GM23338 (cell line): ENCODE measurements at regions not wholly inside any gene's neighbourhood (a gene's known extent, or its start where the extent isn't known, plus 50 kb on each side); places are given as distances from the start of the nearest gene placed in this dataset.

Experiments
- ATAC-seq: fragments of 200-7000 bp; cut with Tn5 transposase; 3 replicates; pipeline ENCODE4 v1.9.1; 2020
- DNase-seq: peaks from one replicate; pipeline ENCODE4 v3.0.0-alpha.2; 2015; ENCODE audit warnings: low spot score
- H2AFZ ChIP-seq: fragments of 200-600 bp; sonication (generic); 2 replicates; pipeline ENCODE4 v1.8.0; 2016; ENCODE audit warnings: antibody characterized with exemption, mild to moderate bottlenecking, moderate library complexity
- H3F3A ChIP-seq: fragments of 200-600 bp; sonication (generic); replicated peaks from 2 replicates; pipeline ENCODE4 v1.8.0; 2017; ENCODE audit warnings: antibody characterized with exemption, mixed run types, low read depth
- H3K27ac ChIP-seq: fragments of 200-600 bp; sonication (generic); 2 replicates; pipeline ENCODE4 v1.6.1; 2016; ENCODE audit warnings: low read depth
- H3K27me3 ChIP-seq: fragments of 200-600 bp; sonication (generic); 2 replicates; pipeline ENCODE4 v1.8.0; 2016; ENCODE audit warnings: mild to moderate bottlenecking, mixed run types, moderate library complexity; ENCODE audit not compliant: insufficient read depth
- H3K36me3 ChIP-seq: fragments of 200-600 bp; sonication (generic); 2 replicates; pipeline ENCODE4 v1.8.0; 2016; ENCODE audit warnings: mild to moderate bottlenecking; ENCODE audit not compliant: insufficient read depth
- H3K4me1 ChIP-seq: fragments of 200-600 bp; sonication (generic); 2 replicates; pipeline ENCODE4 v1.8.0; 2016; ENCODE audit warnings: mild to moderate bottlenecking, moderate library complexity; ENCODE audit not compliant: insufficient read depth
- H3K4me2 ChIP-seq: fragments of 200-600 bp; sonication (generic); 2 replicates; pipeline ENCODE4 v1.7.1; 2017; ENCODE audit warnings: mixed run types
- H3K4me3 ChIP-seq: fragments of 200-600 bp; sonication (generic); 2 replicates; pipeline ENCODE4 v1.6.1; 2016; ENCODE audit warnings: mixed run types
- H3K79me2 ChIP-seq: fragments of 200-600 bp; sonication (generic); replicated peaks from 2 replicates; pipeline ENCODE4 v1.8.0; 2017; ENCODE audit warnings: mild to moderate bottlenecking; ENCODE audit not compliant: insufficient read depth
- H3K9me2 ChIP-seq: fragments of 200-600 bp; sonication (generic); 2 replicates; pipeline ENCODE4 v1.8.0; 2017; ENCODE audit not compliant: insufficient read depth
- H4K20me1 ChIP-seq: fragments of 200-600 bp; sonication (generic); replicated peaks from 2 replicates; pipeline ENCODE4 v1.8.0; 2017; ENCODE audit warnings: mild to moderate bottlenecking; ENCODE audit not compliant: insufficient read depth
- H3K27ac Mint-ChIP-seq: 2 replicates; pipeline ENCODE4 v1.8.0; 2020; ENCODE audit warnings: inconsistent platforms, mild to moderate bottlenecking, moderate library complexity, mixed read lengths
- H3K27me3 Mint-ChIP-seq: 3 replicates; pipeline ENCODE4 v1.8.0; 2022; ENCODE audit warnings: low read depth, mild to moderate bottlenecking, moderate library complexity, mixed read lengths, inconsistent platforms; ENCODE audit not compliant: insufficient read depth, poor library complexity
- H3K36me3 Mint-ChIP-seq: 3 replicates; pipeline ENCODE4 v1.8.0; 2021; ENCODE audit warnings: low read depth, mild to moderate bottlenecking, inconsistent platforms, moderate library complexity, mixed read lengths
- H3K4me1 Mint-ChIP-seq: 3 replicates; pipeline ENCODE4 v1.8.0; 2020; ENCODE audit warnings: mild to moderate bottlenecking, inconsistent platforms, mixed read lengths
- H3K4me3 Mint-ChIP-seq: 3 replicates; pipeline ENCODE4 v1.8.0; 2021; ENCODE audit warnings: moderate library complexity, mild to moderate bottlenecking, inconsistent platforms, mixed read lengths
- H3K9me3 Mint-ChIP-seq: 3 replicates; pipeline ENCODE4 v1.8.0; 2020; ENCODE audit warnings: moderate library complexity, mild to moderate bottlenecking, inconsistent platforms, mixed read lengths
- CREB1 ChIP-seq: fragments of 250-450 bp; sonication (Bioruptor Pico); IDR thresholded peaks from 2 replicates; pipeline ENCODE4 v1.5.0; 2020; ENCODE audit warnings: low read depth, mild to moderate bottlenecking, moderate library complexity
- EZH2 ChIP-seq: fragments of 200-600 bp; sonication (generic); IDR thresholded peaks from one replicate; pipeline ENCODE4 v1.8.0; 2017; ENCODE audit warnings: antibody characterized with exemption, mild to moderate bottlenecking, low read depth; ENCODE audit not compliant: unreplicated experiment
- EZH2phosphoT487 ChIP-seq: fragments of 200-600 bp; sonication (generic); IDR thresholded peaks from one replicate; pipeline ENCODE4 v1.8.1; 2018; ENCODE audit warnings: antibody characterized with exemption; ENCODE audit not compliant: unreplicated experiment
- JUNB ChIP-seq: IDR thresholded peaks from one replicate; pipeline ENCODE4 v1.6.1; 2016; ENCODE audit warnings: antibody characterized with exemption; ENCODE audit not compliant: unreplicated experiment
- NANOG ChIP-seq: IDR thresholded peaks from 2 replicates; pipeline ENCODE4 v1.6.1; 2016; ENCODE audit warnings: antibody characterized with exemption, borderline replicate concordance
- POLR2AphosphoS5 ChIP-seq: IDR thresholded peaks from 2 replicates; pipeline ENCODE4 v1.6.1; 2016; ENCODE audit warnings: antibody characterized with exemption, low read depth
- STAT1 ChIP-seq: IDR thresholded peaks from one replicate; pipeline ENCODE4 v1.6.1; 2016; ENCODE audit warnings: antibody characterized with exemption; ENCODE audit not compliant: unreplicated experiment
- ZNF114 ChIP-seq: fragments of 250-450 bp; sonication (Bioruptor Pico); IDR thresholded peaks from 2 replicates; pipeline ENCODE4 v1.5.0; 2020; ENCODE audit warnings: mild to moderate bottlenecking, moderate library complexity
- ZNF331 ChIP-seq: fragments of 250-450 bp; sonication (Bioruptor Pico); IDR thresholded peaks from 2 replicates; pipeline ENCODE4 v1.5.0; 2020; ENCODE audit warnings: low read depth, mild to moderate bottlenecking, moderate library complexity
- TF ChIP-seq, protein P1 (sequence below), 2 experiments: fragments of 200-600 bp in 1 of 2; sonication (generic) in 1 of 2; conservative IDR thresholded peaks; 2 replicates each; pipeline versions ENCODE4 v1.5.1 to v1.6.1; 2016 to 2017; ENCODE audit warnings: antibody characterized with exemption in 2 of 2, low read depth in 2 of 2, mild to moderate bottlenecking in 2 of 2, moderate library complexity in 1 of 2
- TF ChIP-seq, protein P2 (sequence below): IDR thresholded peaks from one replicate; pipeline ENCODE4 v1.6.1; 2018; ENCODE audit warnings: antibody characterized with exemption; ENCODE audit not compliant: unreplicated experiment
- TF ChIP-seq, protein P3 (sequence below): IDR thresholded peaks from 2 replicates; pipeline ENCODE4 v1.6.1; 2016; ENCODE audit warnings: antibody characterized with exemption
- TF ChIP-seq, protein P4 (sequence below): fragments of 250-450 bp; sonication (Bioruptor Pico); IDR thresholded peaks from 2 replicates; pipeline ENCODE4 v1.5.0; 2020; ENCODE audit warnings: mild to moderate bottlenecking, moderate library complexity

DNA sequence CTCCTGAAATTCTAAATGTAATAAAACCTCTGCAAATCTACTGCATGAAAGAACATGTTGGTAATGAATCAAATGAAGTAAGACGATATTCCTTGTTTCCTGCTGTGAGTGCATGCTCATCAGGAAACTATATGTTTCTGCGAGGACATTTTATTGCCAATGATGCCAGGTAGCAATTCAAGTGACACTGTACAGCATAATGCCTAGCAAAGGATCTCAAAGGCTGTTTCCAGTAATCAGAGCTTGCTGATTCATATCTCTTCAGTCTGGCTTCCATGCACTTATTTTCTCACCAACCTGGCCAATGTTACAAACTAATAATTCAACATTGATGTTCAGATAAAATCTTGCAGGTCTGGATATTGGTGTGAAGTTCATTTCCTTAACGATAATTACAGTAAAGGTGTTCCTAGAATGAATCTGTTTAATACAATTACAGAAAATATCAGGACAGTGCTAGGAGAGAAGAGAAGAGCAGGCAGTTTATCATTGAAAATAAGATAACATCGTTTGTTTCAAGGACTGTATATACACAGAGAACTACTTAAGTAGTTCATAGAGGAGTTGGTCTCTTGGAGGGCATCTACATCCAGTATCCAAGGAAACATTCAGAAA lies 568.5 kb upstream of the SOX11 start:
- Mint-ChIP-seq H3K27me3 (no peaks in the 10 kb centered on the region), H3K9me3 (peaks cover 65% of the 10 kb centered on the region), H3K4me3 (no peak overlapping the region), H3K4me1 (peaks cover 4% of the 10 kb centered on the region; the same call in 2 of the 3 replicates), H3K27ac (no peak overlapping the region), H3K36me3 (no peaks in the 10 kb centered on the region)
- Histone ChIP-seq H3K4me1 (peaks cover 6% of the 10 kb centered on the region), H3K27ac (no peak overlapping the region), H3K27me3 (no peaks in the 10 kb centered on the region), H3K4me3 (no peak overlapping the region), H2AFZ (no peak overlapping the region), H3K9me2 (no peaks in the 10 kb centered on the region), H3K4me2 (no peak overlapping the region), H3F3A (no peaks in the 10 kb centered on the region), H3K79me2 (no peaks in the 10 kb centered on the region), H3K36me3 (no peaks in the 10 kb centered on the region), H4K20me1 (no peaks in the 10 kb centered on the region)
- TF ChIP-seq, protein P1, sequence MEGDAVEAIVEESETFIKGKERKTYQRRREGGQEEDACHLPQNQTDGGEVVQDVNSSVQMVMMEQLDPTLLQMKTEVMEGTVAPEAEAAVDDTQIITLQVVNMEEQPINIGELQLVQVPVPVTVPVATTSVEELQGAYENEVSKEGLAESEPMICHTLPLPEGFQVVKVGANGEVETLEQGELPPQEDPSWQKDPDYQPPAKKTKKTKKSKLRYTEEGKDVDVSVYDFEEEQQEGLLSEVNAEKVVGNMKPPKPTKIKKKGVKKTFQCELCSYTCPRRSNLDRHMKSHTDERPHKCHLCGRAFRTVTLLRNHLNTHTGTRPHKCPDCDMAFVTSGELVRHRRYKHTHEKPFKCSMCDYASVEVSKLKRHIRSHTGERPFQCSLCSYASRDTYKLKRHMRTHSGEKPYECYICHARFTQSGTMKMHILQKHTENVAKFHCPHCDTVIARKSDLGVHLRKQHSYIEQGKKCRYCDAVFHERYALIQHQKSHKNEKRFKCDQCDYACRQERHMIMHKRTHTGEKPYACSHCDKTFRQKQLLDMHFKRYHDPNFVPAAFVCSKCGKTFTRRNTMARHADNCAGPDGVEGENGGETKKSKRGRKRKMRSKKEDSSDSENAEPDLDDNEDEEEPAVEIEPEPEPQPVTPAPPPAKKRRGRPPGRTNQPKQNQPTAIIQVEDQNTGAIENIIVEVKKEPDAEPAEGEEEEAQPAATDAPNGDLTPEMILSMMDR (conservative IDR thresholded peaks at IDR 0.05; ENCODE audit: low read depth in 2 of 2) = no peak
- TF ChIP-seq, protein P2, sequence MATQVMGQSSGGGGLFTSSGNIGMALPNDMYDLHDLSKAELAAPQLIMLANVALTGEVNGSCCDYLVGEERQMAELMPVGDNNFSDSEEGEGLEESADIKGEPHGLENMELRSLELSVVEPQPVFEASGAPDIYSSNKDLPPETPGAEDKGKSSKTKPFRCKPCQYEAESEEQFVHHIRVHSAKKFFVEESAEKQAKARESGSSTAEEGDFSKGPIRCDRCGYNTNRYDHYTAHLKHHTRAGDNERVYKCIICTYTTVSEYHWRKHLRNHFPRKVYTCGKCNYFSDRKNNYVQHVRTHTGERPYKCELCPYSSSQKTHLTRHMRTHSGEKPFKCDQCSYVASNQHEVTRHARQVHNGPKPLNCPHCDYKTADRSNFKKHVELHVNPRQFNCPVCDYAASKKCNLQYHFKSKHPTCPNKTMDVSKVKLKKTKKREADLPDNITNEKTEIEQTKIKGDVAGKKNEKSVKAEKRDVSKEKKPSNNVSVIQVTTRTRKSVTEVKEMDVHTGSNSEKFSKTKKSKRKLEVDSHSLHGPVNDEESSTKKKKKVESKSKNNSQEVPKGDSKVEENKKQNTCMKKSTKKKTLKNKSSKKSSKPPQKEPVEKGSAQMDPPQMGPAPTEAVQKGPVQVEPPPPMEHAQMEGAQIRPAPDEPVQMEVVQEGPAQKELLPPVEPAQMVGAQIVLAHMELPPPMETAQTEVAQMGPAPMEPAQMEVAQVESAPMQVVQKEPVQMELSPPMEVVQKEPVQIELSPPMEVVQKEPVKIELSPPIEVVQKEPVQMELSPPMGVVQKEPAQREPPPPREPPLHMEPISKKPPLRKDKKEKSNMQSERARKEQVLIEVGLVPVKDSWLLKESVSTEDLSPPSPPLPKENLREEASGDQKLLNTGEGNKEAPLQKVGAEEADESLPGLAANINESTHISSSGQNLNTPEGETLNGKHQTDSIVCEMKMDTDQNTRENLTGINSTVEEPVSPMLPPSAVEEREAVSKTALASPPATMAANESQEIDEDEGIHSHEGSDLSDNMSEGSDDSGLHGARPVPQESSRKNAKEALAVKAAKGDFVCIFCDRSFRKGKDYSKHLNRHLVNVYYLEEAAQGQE = no peak
- TF ChIP-seq, protein P3, sequence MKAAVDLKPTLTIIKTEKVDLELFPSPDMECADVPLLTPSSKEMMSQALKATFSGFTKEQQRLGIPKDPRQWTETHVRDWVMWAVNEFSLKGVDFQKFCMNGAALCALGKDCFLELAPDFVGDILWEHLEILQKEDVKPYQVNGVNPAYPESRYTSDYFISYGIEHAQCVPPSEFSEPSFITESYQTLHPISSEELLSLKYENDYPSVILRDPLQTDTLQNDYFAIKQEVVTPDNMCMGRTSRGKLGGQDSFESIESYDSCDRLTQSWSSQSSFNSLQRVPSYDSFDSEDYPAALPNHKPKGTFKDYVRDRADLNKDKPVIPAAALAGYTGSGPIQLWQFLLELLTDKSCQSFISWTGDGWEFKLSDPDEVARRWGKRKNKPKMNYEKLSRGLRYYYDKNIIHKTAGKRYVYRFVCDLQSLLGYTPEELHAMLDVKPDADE = no peak
- TF ChIP-seq POLR2AphosphoS5 (no peak), EZH2 (no peak), CREB1 (CRISPR knock-in tag) (no peak), JUNB (no peak), ZNF114 (no peak), EZH2phosphoT487 (no peak), NANOG (no peak), ZNF331 (CRISPR knock-in tag) (no peak), STAT1 (no peak)
- TF ChIP-seq, protein P4, sequence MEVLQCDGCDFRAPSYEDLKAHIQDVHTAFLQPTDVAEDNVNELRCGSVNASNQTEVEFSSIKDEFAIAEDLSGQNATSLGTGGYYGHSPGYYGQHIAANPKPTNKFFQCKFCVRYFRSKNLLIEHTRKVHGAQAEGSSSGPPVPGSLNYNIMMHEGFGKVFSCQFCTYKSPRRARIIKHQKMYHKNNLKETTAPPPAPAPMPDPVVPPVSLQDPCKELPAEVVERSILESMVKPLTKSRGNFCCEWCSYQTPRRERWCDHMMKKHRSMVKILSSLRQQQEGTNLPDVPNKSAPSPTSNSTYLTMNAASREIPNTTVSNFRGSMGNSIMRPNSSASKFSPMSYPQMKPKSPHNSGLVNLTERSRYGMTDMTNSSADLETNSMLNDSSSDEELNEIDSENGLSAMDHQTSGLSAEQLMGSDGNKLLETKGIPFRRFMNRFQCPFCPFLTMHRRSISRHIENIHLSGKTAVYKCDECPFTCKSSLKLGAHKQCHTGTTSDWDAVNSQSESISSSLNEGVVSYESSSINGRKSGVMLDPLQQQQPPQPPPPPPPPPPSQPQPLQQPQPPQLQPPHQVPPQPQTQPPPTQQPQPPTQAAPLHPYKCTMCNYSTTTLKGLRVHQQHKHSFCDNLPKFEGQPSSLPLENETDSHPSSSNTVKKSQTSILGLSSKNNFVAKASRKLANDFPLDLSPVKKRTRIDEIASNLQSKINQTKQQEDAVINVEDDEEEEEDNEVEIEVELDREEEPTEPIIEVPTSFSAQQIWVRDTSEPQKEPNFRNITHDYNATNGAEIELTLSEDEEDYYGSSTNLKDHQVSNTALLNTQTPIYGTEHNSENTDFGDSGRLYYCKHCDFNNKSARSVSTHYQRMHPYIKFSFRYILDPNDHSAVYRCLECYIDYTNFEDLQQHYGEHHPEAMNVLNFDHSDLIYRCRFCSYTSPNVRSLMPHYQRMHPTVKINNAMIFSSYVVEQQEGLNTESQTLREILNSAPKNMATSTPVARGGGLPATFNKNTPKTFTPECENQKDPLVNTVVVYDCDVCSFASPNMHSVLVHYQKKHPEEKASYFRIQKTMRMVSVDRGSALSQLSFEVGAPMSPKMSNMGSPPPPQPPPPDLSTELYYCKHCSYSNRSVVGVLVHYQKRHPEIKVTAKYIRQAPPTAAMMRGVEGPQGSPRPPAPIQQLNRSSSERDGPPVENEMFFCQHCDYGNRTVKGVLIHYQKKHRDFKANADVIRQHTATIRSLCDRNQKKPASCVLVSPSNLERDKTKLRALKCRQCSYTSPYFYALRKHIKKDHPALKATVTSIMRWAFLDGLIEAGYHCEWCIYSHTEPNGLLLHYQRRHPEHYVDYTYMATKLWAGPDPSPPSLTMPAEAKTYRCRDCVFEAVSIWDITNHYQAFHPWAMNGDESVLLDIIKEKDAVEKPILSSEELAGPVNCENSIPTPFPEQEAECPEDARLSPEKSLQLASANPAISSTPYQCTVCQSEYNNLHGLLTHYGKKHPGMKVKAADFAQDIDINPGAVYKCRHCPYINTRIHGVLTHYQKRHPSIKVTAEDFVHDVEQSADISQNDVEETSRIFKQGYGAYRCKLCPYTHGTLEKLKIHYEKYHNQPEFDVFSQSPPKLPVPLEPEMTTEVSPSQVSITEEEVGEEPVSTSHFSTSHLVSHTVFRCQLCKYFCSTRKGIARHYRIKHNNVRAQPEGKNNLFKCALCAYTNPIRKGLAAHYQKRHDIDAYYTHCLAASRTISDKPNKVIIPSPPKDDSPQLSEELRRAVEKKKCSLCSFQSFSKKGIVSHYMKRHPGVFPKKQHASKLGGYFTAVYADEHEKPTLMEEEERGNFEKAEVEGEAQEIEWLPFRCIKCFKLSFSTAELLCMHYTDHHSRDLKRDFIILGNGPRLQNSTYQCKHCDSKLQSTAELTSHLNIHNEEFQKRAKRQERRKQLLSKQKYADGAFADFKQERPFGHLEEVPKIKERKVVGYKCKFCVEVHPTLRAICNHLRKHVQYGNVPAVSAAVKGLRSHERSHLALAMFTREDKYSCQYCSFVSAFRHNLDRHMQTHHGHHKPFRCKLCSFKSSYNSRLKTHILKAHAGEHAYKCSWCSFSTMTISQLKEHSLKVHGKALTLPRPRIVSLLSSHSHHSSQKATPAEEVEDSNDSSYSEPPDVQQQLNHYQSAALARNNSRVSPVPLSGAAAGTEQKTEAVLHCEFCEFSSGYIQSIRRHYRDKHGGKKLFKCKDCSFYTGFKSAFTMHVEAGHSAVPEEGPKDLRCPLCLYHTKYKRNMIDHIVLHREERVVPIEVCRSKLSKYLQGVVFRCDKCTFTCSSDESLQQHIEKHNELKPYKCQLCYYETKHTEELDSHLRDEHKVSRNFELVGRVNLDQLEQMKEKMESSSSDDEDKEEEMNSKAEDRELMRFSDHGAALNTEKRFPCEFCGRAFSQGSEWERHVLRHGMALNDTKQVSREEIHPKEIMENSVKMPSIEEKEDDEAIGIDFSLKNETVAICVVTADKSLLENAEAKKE = no peak
- no peak for DNase-seq
- no peak for ATAC-seq
